ENCODE measurements at regions not wholly inside any gene's neighbourhood (a gene's known extent, or its start where the extent isn't known, plus 50 kb on each side); places are given as distances from the start of the nearest gene placed in this dataset.

DNA sequence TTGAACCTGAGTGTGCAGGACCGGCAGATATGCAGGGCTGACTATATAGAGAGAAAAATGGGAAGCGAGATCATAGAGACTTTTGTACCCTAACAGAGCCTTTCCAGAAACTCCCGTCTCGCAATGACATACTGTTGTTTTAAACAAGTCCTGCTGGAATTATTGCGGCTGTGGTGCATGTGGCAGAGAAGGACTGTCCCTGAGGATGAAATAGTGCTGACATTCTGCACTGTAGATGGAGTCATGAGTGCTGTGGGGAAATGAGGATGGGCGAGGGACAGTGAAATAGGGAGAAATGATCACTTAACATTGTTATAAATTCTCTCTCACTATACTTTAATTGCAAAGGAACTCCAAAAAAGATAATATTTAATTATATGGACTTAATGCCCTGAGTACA, 50.4 kb upstream of the KLHL14 start:
- TF ChIP-seq, protein P1, sequence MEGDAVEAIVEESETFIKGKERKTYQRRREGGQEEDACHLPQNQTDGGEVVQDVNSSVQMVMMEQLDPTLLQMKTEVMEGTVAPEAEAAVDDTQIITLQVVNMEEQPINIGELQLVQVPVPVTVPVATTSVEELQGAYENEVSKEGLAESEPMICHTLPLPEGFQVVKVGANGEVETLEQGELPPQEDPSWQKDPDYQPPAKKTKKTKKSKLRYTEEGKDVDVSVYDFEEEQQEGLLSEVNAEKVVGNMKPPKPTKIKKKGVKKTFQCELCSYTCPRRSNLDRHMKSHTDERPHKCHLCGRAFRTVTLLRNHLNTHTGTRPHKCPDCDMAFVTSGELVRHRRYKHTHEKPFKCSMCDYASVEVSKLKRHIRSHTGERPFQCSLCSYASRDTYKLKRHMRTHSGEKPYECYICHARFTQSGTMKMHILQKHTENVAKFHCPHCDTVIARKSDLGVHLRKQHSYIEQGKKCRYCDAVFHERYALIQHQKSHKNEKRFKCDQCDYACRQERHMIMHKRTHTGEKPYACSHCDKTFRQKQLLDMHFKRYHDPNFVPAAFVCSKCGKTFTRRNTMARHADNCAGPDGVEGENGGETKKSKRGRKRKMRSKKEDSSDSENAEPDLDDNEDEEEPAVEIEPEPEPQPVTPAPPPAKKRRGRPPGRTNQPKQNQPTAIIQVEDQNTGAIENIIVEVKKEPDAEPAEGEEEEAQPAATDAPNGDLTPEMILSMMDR (IDR thresholded peaks at IDR 0.05; ENCODE audit: unreplicated experiment) = no peak
- Mint-ChIP-seq H3K4me3 (ENCODE audit: low read depth, unreplicated experiment) (no peak overlapping the region), H3K9me3 (ENCODE audit: low read depth, unreplicated experiment) (no peaks in the 10 kb centered on the region), H3K27me3 (ENCODE audit: unreplicated experiment) (peaks cover 13% of the 10 kb centered on the region), H3K27ac (ENCODE audit: unreplicated experiment) (no peak overlapping the region), H3K4me1 (ENCODE audit: low read depth, unreplicated experiment) (no peaks in the 10 kb centered on the region), H3K36me3 (ENCODE audit: insufficient read depth, unreplicated experiment) (no peaks in the 10 kb centered on the region)
- DNase-seq = no peak
- CTCF ChIA-PET = no interaction called here
- intact Hi-C loops (cut with micrococcal nuclease; ENCODE audit: unreplicated experiment) = no loop called here
- no TSS peak for BruUV-seq (replicated peaks)

Data from Calu3 (cell line).